Adrenal gland (tissue), 5 donors: ENCODE measurements at regions not wholly inside any gene's neighbourhood (a gene's known extent, or its start where the extent isn't known, plus 50 kb on each side); places are given as distances from the start of the nearest gene placed in this dataset.

Experiments used
- POLR2A ChIP-seq, 2 donors: fragments of 450-650 bp; IDR thresholded peaks; one replicate each; pipeline ENCODE4 v1.6.1; 2017; ENCODE audit warnings: antibody characterized with exemption in 2 of 2, mild to moderate bottlenecking in 2 of 2, moderate library complexity in 1 of 2
- TF ChIP-seq, protein P1 (sequence below), 6 experiments: fragments of 450-650 bp in 4 of 6; fragments of 200-600 bp in 2 of 6; sonication (generic) in 1 of 6; IDR thresholded peaks; 1 replicate in 5 of 6; 2 replicates in 1 of 6; pipeline versions ENCODE4 v1.5.1 to v1.8.0; 2016 to 2021; ENCODE audit warnings: antibody characterized with exemption in 6 of 6, mild to moderate bottlenecking in 2 of 6, moderate library complexity in 1 of 6
- donor health status: DM: no; HTN: no; CAD: no.

DNA sequence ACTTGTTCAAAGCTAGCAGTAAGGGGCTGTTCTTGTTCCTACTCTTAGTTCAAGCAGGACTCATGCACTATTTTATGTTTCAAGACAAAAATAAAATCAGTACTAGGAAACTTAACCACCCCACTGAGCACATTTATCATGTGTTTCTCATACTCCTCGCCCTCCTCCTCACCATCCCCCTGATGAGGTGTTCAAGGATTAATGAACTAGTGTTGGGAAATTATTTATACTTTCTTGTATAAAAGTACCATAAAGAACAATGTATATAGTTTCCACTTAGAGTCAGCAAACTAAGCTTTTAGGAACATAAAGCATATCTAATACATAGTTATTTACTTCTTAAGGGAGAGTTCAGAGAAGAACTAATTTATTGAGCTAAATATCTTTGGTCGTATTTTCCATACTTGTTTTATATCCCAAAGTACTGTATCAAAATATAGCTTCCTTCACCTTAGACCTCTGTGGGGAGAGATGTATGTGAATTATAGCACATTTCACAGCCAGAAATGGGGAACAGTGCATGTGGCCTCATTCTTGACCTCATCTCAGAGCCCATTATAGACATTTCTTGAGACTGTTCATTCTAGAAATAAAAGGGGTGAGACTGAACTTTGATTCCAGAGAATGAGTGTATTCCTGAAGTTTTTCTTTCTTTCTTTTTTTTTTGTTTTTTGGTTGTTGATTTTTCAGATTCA lies 326.5 kb upstream of the MAP3K7 start:
- TF ChIP-seq, protein P1, sequence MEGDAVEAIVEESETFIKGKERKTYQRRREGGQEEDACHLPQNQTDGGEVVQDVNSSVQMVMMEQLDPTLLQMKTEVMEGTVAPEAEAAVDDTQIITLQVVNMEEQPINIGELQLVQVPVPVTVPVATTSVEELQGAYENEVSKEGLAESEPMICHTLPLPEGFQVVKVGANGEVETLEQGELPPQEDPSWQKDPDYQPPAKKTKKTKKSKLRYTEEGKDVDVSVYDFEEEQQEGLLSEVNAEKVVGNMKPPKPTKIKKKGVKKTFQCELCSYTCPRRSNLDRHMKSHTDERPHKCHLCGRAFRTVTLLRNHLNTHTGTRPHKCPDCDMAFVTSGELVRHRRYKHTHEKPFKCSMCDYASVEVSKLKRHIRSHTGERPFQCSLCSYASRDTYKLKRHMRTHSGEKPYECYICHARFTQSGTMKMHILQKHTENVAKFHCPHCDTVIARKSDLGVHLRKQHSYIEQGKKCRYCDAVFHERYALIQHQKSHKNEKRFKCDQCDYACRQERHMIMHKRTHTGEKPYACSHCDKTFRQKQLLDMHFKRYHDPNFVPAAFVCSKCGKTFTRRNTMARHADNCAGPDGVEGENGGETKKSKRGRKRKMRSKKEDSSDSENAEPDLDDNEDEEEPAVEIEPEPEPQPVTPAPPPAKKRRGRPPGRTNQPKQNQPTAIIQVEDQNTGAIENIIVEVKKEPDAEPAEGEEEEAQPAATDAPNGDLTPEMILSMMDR (IDR thresholded peaks at IDR 0.05) = no peak
- TF ChIP-seq POLR2A (IDR thresholded peaks at IDR 0.05) = no peak
